ENCODE measurements at regions not wholly inside any gene's neighbourhood (a gene's known extent, or its start where the extent isn't known, plus 50 kb on each side); places are given as distances from the start of the nearest gene placed in this dataset.

GRCh38 chr3:159126261-159127020, 324.6 kb downstream of the MFSD1 start:
- TF ChIP-seq CTCF (IDR thresholded peaks at IDR 0.05) (no peak), RFX5 (IDR thresholded peaks at IDR 0.05; ENCODE audit: low read length) (no peak), EP300 (IDR thresholded peaks at IDR 0.05; ENCODE audit: borderline replicate concordance in 1 of 2, low read depth in 1 of 2, low read length in 1 of 2) (no peak), FOXM1 (IDR thresholded peaks at IDR 0.05; ENCODE audit: low read depth) (no peak), SIN3A (IDR thresholded peaks at IDR 0.05; ENCODE audit: borderline replicate concordance, low read depth, low read length) (no peak), NRF1 (IDR thresholded peaks at IDR 0.05; ENCODE audit: low read depth, low read length) (no peak)
- TF ChIP-seq, protein P1, sequence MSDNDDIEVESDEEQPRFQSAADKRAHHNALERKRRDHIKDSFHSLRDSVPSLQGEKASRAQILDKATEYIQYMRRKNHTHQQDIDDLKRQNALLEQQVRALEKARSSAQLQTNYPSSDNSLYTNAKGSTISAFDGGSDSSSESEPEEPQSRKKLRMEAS (IDR thresholded peaks at IDR 0.05; ENCODE audit: low read depth): no peak
- TF ChIP-seq, protein P2, sequence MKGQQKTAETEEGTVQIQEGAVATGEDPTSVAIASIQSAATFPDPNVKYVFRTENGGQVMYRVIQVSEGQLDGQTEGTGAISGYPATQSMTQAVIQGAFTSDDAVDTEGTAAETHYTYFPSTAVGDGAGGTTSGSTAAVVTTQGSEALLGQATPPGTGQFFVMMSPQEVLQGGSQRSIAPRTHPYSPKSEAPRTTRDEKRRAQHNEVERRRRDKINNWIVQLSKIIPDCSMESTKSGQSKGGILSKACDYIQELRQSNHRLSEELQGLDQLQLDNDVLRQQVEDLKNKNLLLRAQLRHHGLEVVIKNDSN (IDR thresholded peaks at IDR 0.05; ENCODE audit: borderline replicate concordance, low read depth): no peak
